ENCODE measurements at regions not wholly inside any gene's neighbourhood (a gene's known extent, or its start where the extent isn't known, plus 50 kb on each side); places are given as distances from the start of the nearest gene placed in this dataset.

DNA sequence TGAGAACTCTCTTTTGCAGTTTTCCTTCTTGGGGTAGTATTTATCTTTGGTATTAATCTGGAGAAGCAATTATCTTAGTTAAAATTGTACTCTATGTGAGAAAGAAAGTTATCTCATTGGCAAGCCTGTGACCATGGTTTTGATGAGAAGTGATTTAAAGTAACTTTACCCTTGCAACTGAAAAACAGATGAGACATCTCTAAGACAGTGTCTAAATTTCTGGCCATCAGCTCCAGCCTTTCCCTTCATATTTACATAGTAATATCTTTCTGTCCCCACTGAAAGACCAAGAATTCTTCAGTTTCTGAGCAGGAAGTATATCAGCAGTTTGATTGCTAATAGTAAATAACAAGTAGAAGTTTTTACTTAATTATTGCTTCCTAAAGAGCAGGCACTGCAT is 386.1 kb upstream of the SYNCRIP start:
- TF ChIP-seq, protein P1, sequence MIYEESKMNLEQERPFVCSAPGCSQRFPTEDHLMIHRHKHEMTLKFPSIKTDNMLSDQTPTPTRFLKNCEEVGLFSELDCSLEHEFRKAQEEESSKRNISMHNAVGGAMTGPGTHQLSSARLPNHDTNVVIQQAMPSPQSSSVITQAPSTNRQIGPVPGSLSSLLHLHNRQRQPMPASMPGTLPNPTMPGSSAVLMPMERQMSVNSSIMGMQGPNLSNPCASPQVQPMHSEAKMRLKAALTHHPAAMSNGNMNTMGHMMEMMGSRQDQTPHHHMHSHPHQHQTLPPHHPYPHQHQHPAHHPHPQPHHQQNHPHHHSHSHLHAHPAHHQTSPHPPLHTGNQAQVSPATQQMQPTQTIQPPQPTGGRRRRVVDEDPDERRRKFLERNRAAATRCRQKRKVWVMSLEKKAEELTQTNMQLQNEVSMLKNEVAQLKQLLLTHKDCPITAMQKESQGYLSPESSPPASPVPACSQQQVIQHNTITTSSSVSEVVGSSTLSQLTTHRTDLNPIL (CRISPR knock-in tag; IDR thresholded peaks at IDR 0.05; ENCODE audit: low read depth): no peak
- TF ChIP-seq, protein P2, sequence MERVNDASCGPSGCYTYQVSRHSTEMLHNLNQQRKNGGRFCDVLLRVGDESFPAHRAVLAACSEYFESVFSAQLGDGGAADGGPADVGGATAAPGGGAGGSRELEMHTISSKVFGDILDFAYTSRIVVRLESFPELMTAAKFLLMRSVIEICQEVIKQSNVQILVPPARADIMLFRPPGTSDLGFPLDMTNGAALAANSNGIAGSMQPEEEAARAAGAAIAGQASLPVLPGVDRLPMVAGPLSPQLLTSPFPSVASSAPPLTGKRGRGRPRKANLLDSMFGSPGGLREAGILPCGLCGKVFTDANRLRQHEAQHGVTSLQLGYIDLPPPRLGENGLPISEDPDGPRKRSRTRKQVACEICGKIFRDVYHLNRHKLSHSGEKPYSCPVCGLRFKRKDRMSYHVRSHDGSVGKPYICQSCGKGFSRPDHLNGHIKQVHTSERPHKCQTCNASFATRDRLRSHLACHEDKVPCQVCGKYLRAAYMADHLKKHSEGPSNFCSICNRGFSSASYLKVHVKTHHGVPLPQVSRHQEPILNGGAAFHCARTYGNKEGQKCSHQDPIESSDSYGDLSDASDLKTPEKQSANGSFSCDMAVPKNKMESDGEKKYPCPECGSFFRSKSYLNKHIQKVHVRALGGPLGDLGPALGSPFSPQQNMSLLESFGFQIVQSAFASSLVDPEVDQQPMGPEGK (CRISPR knock-in tag; IDR thresholded peaks at IDR 0.05; ENCODE audit: borderline replicate concordance): no peak
- TF ChIP-seq, protein P3, sequence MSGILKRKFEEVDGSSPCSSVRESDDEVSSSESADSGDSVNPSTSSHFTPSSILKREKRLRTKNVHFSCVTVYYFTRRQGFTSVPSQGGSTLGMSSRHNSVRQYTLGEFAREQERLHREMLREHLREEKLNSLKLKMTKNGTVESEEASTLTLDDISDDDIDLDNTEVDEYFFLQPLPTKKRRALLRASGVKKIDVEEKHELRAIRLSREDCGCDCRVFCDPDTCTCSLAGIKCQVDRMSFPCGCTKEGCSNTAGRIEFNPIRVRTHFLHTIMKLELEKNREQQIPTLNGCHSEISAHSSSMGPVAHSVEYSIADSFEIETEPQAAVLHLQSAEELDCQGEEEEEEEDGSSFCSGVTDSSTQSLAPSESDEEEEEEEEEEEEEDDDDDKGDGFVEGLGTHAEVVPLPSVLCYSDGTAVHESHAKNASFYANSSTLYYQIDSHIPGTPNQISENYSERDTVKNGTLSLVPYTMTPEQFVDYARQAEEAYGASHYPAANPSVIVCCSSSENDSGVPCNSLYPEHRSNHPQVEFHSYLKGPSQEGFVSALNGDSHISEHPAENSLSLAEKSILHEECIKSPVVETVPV (CRISPR knock-in tag; IDR thresholded peaks at IDR 0.05): no peak
- TF ChIP-seq PPARA (CRISPR knock-in tag; IDR thresholded peaks at IDR 0.05; ENCODE audit: borderline replicate concordance) (no peak), TCF4 (CRISPR knock-in tag; IDR thresholded peaks at IDR 0.05; ENCODE audit: borderline replicate concordance) (no peak), ARNTL (CRISPR knock-in tag; IDR thresholded peaks at IDR 0.05; ENCODE audit: borderline replicate concordance, low read depth) (no peak), CSDC2 (CRISPR knock-in tag; IDR thresholded peaks at IDR 0.05) (no peak)

All from SK-N-SH treated with all-trans-retinoic acid at 6 μM for 48 hours (cell line).